HG03575 (cell line): ENCODE measurements at regions not wholly inside any gene's neighbourhood (a gene's known extent, or its start where the extent isn't known, plus 50 kb on each side); places are given as distances from the start of the nearest gene placed in this dataset.
"Not testable (repeated sequence)": the region's sequence is repeated elsewhere in the genome, so short reads cannot be mapped to it uniquely, and the experiment has no call there.

ENCODE experiments used
- ATAC-seq: cut with Tn5 transposase; IDR thresholded peaks from one replicate; pipeline ENCODE4 v1.9.1; 2021; ENCODE audit not compliant: unreplicated experiment, insufficient number of reproducible peaks, low FRiP score; ENCODE audit errors: extremely low read depth

- ATAC-seq: no peak
These were observed 292.6 kb downstream of the DMAC1 start for GRCh38 chr9:7507026-7507425.

- no peak for ATAC-seq
These were observed 299.1 kb downstream of the DMAC1 start for GRCh38 chr9:7500521-7500920.

GRCh38 chr9:7491641-7492040, 307.9 kb downstream of the DMAC1 start:
- no peak for ATAC-seq

- no peak for ATAC-seq
These were observed 309.1 kb downstream of the DMAC1 start for GRCh38 chr9:7490317-7491108.

GRCh38 chr9:7489036-7489435, 310.5 kb downstream of the DMAC1 start:
- ATAC-seq: no peak

GRCh38 chr9:7484014-7484413, 315.6 kb downstream of the DMAC1 start:
- ATAC-seq: not testable (repeated sequence)

GRCh38 chr9:7481570-7481969, 318.0 kb downstream of the DMAC1 start:
- no peak for ATAC-seq

GRCh38 chr9:7479300-7479699, 320.3 kb downstream of the DMAC1 start:
- ATAC-seq: no peak

GRCh38 chr9:7478646-7479045, 320.9 kb downstream of the DMAC1 start:
- ATAC-seq: no peak

GRCh38 chr9:7467186-7467585, 332.4 kb downstream of the DMAC1 start:
- ATAC-seq: no peak

GRCh38 chr9:7461791-7462190, 337.8 kb downstream of the DMAC1 start:
- ATAC-seq: no peak

- ATAC-seq: no peak
These were observed 342.6 kb downstream of the DMAC1 start for GRCh38 chr9:7456793-7457530.

GRCh38 chr9:7456377-7456776, 343.2 kb downstream of the DMAC1 start:
- no peak for ATAC-seq

GRCh38 chr9:7454624-7455023, 345.0 kb downstream of the DMAC1 start:
- ATAC-seq: no peak

GRCh38 chr9:7452378-7452777, 347.2 kb downstream of the DMAC1 start:
- no peak for ATAC-seq

GRCh38 chr9:7451062-7451461, 348.5 kb downstream of the DMAC1 start:
- ATAC-seq: no peak

GRCh38 chr9:7443541-7443940, 356.0 kb downstream of the DMAC1 start:
- ATAC-seq: no peak

GRCh38 chr9:7439355-7439995, 360.1 kb downstream of the DMAC1 start:
- ATAC-seq: no peak

- ATAC-seq: no peak
These were observed 362.8 kb downstream of the DMAC1 start for GRCh38 chr9:7436754-7437153.
